Stimulated activated CD8-positive, alpha-beta memory T cell treated with anti-CD3 and anti-CD28 coated beads, Interleukin-4, amount 100 ng/mL, for 48 hours (primary cell): ENCODE measurements at regions not wholly inside any gene's neighbourhood (a gene's known extent, or its start where the extent isn't known, plus 50 kb on each side); places are given as distances from the start of the nearest gene placed in this dataset.

Experiments
- DNase-seq: peaks from one replicate; pipeline ENCODE4 v3.0.0-alpha.2; 2020

- no peak for DNase-seq
Measured at GRCh38 chr20:7540923-7541322, 399.3 kb downstream of the HAO1 start.

- DNase-seq, result no peak
Measured at GRCh38 chr20:7571101-7571500, 369.2 kb downstream of the HAO1 start.

DNA sequence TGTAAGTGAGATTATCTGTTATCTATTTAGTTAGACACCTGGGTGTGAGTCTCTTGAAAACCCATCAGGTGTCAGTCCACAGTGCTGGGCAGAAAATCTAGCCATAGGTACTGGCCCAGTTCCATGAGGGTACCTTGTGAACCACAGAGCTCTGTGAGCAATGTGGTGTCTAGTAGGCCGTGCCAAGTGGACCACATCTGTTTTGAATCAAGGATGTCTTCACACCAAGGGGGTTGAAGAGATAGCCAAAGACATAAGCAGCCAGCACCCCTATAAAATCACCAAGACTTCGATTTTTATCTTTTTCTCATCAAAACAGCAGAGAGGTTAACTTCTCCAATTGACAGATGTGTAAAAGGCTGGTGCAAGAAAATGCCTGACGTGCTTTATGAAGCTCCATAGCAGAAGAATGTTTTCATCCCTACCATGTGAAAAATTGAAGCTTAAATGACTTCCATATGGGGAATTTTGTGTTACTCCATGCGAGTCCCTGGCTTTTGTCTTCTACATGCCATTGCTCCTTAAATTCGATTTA is 368.7 kb downstream of the HAO1 start:
- DNase-seq, result no peak

DNA sequence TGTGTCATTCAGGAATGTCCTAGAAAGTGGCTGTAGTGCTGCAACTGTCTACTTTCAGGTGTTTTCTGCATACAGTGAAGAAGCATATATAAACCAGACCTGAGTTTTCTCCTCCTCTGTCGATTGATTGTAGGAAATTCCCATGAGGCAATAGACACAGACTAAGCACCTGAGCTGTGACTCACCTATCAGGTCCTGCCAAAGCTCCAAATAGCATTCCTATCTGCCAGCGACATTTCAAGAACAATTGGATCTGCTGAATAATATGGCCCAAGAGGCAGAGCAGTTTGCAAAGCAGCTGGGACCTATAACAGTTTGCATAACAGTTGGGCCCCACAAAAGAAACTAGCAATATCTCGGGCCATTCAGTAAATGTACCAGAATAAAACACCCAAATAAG is 360.4 kb downstream of the HAO1 start:
- no peak for DNase-seq

DNA sequence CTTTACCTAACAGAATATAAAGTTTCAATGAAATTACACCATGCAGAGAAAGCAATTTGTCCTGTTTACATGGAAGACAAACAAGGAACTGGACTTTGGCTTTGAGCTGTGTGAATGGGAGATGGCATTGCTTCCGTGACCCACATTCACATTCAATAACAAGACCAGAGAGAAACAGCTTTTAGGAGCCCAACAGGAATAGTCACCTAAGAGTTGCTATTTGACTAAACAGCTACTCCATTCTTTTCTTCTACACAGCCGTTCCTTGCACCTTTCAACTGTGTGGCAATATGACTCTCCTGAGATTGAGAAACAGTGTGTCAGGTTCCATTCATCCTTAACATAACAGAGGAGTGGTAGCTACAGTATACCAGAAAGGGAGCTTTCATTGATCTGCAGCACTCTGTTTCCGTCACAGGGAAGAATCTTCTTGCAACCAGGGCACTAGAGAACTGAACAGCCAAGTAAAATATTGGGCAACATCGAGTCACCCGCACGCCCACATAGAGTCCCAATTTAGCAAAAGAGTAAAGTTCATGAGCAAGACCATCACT is 355.1 kb downstream of the HAO1 start:
- DNase-seq, result no peak

DNA sequence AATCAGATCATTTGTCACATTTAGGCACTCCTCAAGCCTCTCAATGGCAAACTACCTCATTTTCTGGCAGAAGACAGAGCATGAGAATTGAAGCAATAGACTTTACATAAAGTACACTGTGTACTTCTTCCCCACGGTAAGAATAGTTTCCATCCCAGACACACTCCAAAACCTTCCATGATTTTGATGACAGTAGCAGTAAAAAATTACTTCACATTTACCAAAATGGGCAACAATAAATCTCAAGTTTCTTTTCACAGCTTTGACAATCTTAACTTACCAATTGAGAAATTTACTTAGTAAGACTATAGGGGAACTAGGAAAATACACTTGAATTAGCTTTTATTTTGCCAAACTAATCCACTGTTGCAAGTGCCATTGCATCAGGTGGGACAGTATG is 353.8 kb downstream of the HAO1 start:
- no peak for DNase-seq

DNA sequence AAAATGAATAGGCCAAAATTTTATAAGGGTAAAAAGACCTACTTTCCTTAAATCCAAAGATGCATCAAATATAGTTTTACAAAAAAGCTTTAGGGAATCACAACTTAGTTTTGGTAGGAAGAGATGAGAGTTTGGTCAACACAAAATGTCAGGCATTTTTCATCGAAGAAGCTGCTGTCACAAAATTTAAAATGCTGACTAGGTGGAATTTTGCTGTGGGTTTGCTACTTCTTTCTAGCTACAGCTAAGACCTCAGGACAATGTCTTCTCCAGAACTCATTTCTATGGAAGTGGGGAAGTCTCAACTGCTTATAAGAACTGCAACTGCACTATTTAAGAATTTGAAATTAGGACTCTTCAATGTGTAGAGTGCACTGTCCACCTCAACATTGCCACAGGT is 351.1 kb downstream of the HAO1 start:
- DNase-seq, result no peak

DNA sequence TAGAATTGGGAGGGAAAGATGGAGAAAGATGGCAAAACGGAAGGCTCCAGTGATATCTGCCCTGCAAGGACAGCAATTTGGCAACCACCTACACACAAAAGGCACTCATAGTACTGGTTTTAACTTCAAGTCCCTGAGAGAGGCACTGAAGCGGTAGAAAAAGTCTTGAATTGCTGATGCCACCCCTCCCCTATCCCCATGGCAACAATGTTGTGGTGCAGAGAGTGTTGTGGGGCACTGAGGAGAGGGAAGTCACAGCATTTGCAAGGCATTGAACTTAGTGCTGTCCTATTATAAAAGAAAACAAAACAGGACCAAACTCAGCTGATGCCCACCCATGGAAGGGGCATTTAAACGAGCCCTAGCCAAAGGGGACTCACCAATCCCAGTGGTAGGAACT is 343.7 kb downstream of the HAO1 start:
- DNase-seq, result no peak

- DNase-seq, result no peak
Measured at GRCh38 chr20:7601431-7601830, 338.8 kb downstream of the HAO1 start.

GRCh38 chr20:7606941-7607340 is 333.3 kb downstream of the HAO1 start:
- DNase-seq, result no peak

DNA sequence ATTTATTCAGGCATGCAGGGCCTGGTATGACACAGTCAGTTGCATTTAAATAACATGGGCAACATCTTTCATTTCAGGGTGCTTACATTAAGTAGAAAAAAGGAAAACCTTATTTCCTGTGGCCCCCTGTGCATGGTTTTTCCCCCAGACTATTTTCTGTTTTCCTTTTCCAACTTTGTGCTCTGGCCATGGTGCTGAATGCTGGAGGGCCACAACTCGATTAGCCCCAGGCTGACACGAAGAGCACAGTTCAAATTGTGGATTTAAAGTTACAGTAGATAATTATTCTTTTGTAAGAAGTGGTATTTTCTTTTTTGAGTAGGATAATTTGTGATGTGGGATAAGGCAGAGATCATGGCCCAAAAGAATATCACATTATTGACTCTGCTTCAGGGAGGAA is 332.0 kb downstream of the HAO1 start:
- no peak for DNase-seq

DNA sequence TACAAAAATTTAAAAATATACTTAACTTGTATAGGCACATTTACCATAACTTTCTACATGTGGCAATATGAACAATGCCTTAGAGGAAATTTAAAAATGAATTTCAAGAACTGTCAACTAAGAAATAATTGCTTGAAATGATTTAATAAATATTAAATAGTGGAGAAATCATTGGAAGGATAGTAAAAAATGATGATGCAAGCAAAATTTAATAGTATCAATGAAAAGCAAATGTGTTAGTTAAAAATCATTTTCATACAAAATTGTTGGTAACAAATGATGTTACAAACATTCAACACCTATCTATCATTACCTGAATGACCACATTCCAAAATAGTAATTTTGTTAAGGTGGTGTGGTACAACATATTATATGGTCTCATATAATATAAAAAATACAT is 331.0 kb downstream of the HAO1 start:
- no peak for DNase-seq

DNA sequence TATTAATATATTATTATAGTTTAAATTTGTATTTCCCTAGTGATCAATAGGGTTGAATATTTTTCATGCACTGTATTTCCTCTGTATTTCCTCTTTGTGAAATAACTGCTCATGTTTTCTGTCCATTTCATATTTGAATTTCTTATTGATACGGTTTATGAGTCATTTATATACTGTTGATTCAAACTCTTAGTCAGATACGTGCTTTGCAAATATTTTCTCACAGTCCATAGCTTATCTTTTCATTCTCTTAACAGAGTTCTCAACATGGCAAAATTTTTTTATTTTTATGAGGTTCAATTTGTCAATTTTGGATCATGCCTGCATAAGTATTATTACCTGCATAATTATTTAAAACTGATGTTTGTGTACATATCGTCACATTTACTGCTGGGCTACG is 329.6 kb downstream of the HAO1 start:
- no peak for DNase-seq

GRCh38 chr20:7617797-7618196 is 322.5 kb downstream of the HAO1 start:
- no peak for DNase-seq

DNA sequence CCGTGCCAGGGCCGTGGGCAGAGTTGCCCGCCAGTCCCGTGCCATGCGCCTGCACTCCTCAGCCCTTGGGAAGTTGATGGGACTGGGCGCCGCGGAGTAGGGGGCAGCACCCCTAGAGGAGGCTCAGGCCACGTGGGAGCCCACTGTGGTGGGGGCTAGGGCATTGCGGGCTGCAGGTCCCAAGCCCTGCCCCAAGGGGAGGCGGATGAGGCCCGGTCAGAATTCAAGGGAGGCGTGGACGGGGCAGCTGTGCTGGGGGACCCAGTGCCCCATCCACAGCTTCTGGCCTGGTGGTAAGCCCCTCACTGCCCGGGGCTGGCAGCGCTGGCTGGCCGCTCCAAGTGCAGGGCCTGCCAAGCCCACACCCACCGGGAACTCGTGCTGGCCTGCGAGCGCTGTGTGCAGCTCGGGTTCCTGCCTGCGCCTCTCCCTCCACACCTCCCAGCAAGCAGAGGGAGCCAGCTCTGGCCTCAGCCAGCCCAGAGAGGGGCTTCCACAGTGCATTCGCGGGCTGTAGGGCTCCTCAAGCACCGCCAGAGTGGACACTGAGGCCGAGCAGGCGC is 317.8 kb downstream of the HAO1 start:
- DNase-seq, result no peak

- DNase-seq, result no peak
Measured at GRCh38 chr20:7624886-7625285, 315.4 kb downstream of the HAO1 start.

- DNase-seq, result no peak
Measured at GRCh38 chr20:7627734-7628663, 312.3 kb downstream of the HAO1 start.

DNA sequence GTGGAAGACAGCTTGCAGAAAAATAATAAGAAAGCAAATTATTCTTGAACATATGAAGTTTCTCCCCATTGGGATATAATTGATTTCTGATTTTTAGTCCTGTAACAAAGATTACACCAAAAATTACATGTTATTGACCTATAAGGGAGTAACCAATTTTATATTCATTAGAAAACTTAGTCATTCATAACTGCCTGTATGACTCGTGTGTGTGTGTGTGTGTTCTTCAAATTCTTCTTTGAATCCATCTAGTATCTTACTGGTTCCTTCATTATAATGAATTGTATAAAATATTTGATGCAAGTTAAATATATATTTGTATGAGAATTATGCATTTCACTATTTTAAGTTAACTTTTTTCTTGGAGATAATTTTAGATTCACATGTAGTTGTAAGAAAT is 310.4 kb downstream of the HAO1 start:
- no peak for DNase-seq

GRCh38 chr20:7637184-7637583 is 303.1 kb downstream of the HAO1 start:
- no peak for DNase-seq

DNA sequence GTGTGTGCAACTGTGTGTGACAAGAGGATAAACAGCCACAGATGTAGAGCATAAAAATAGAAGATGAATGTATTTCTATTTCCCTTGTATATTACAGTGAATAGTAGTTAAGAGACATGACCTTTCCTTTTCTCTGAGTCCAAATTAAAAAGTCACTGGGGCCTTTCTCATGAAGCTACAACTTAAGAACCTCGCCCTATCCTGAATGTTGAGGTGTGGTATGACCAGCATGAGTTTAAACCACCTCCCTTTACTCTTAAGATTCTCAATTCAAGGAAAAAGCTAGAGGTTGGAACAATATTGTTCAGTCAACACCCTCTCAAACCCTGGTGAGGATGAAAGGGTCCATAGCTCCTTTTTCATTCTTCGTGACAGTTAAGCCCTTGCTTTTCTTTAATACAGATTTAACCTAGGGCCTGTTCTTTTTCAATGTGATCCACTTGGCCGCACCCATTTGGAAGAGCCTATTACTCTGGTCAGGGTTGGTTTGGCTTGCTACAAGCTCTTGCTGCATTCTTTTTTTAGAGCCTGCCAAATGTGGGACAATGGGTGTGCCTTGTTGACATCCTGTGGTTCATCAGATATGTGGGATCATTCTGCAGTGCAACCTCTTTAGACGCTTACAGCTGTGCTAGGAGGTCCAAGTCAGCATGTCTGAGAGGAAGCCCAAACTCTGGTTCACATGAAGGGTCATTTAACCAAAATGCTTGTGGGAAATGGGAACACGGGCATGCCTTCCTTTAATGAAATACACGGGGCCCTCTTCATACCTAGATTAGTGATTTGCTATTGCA is 290.0 kb downstream of the HAO1 start:
- no peak for DNase-seq

GRCh38 chr20:7654231-7654630 is 286.0 kb downstream of the HAO1 start:
- DNase-seq, result no peak

DNA sequence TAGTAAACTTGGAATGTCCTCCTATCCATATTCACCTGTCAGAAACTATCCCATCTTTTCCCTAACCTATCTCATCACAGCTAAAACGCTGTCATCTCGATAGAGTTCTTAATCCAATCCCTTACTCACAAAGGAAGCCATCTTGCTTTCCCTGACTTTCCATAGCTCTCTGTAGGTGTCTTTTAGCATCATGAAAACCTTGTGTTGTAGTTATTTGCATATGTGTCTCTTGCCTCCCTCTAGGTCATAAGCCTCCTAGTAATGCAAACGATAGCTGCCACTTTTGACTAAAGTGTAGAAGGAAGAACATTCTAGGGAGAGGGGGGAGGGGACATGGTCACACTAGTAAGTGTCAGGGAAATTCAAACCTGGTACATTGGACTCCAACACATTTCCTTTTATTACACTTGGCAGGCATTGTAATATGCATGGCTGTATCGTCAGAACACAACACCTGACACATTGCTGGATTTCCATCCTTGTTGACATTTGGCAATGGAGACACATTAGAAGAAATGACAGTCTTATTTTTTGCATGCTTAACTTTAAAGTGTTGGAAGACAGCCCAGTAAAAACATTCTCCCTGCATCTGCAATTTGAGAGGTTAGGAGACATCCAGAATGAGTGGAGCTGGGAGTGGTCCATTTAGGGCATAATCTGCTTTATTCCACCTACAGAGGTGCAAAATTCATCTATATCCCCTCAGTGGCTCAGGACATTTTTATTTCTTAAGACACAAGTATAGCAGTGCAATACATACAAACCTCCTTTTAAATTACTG is 283.4 kb downstream of the HAO1 start:
- DNase-seq, result no peak
